ENCODE measurements at regions not wholly inside any gene's neighbourhood (a gene's known extent, or its start where the extent isn't known, plus 50 kb on each side); places are given as distances from the start of the nearest gene placed in this dataset.
A peak's percentile ranks its signal among the peaks of the same experiment; 100 is the strongest.

GRCh38 chr13:39968646-39969475, 313.4 kb downstream of the COG6 start:
- DNase-seq (ENCODE audit: low read depth) = no peak

GRCh38 chr13:39970177-39970846, 314.9 kb downstream of the COG6 start:
- no peak for DNase-seq (ENCODE audit: low read depth)

- DNase-seq (ENCODE audit: low read depth) = no peak
These were observed 316.1 kb downstream of the COG6 start for GRCh38 chr13:39971526-39971925.

GRCh38 chr13:39976481-39976880, 321.0 kb downstream of the COG6 start:
- no peak for DNase-seq (ENCODE audit: low read depth)

GRCh38 chr13:39981056-39981455, 325.6 kb downstream of the COG6 start:
- no peak for DNase-seq (ENCODE audit: low read depth)

GRCh38 chr13:39982745-39983144, 327.3 kb downstream of the COG6 start:
- DNase-seq (ENCODE audit: low read depth) = no peak

GRCh38 chr13:39985071-39985470, 329.6 kb downstream of the COG6 start:
- DNase-seq (ENCODE audit: low read depth) = no peak

GRCh38 chr13:39988351-39988750, 332.9 kb downstream of the COG6 start:
- no peak for DNase-seq (ENCODE audit: low read depth)

- DNase-seq (ENCODE audit: low read depth) = no peak
These were observed 342.7 kb downstream of the COG6 start for GRCh38 chr13:39998166-39998565.

- DNase-seq (ENCODE audit: low read depth) = no peak
These were observed 346.6 kb downstream of the COG6 start for GRCh38 chr13:40002016-40002415.

- no peak for DNase-seq (ENCODE audit: low read depth)
These were observed 358.1 kb downstream of the COG6 start for GRCh38 chr13:40013554-40013953.

- DNase-seq (ENCODE audit: low read depth) = no peak
These were observed 361.6 kb downstream of the COG6 start for GRCh38 chr13:40016953-40017660.

- no peak for DNase-seq (ENCODE audit: low read depth)
These were observed 362.3 kb downstream of the COG6 start for GRCh38 chr13:40017662-40018262.

GRCh38 chr13:40023595-40024203, 368.2 kb downstream of the COG6 start:
- DNase-seq (ENCODE audit: low read depth) = no peak

- DNase-seq (ENCODE audit: low read depth) = no peak
These were observed 368.9 kb downstream of the COG6 start for GRCh38 chr13:40024204-40024966.

- DNase-seq (ENCODE audit: low read depth) = no peak
These were observed 369.7 kb downstream of the COG6 start for GRCh38 chr13:40024967-40025714.

- DNase-seq (ENCODE audit: low read depth) = peak; percentile 64
These were observed 370.7 kb downstream of the COG6 start for GRCh38 chr13:40026174-40026585.

- peak; percentile 43 for DNase-seq (ENCODE audit: low read depth)
These were observed 371.3 kb downstream of the COG6 start for GRCh38 chr13:40026741-40027140.

- DNase-seq (ENCODE audit: low read depth) = no peak
These were observed 373.0 kb downstream of the COG6 start for GRCh38 chr13:40028446-40028845.

GRCh38 chr13:40031031-40031430, 375.6 kb downstream of the COG6 start:
- DNase-seq (ENCODE audit: low read depth) = no peak

GRCh38 chr13:40039061-40039460, 383.6 kb downstream of the COG6 start:
- DNase-seq (ENCODE audit: low read depth) = no peak
